ENCODE measurements at regions not wholly inside any gene's neighbourhood (a gene's known extent, or its start where the extent isn't known, plus 50 kb on each side); places are given as distances from the start of the nearest gene placed in this dataset.
"Not testable (repeated sequence)": the region's sequence is repeated elsewhere in the genome, so short reads cannot be mapped to it uniquely, and the experiment has no call there.

- Histone ChIP-seq H3K27me3 (no peaks in the 10 kb centered on the region), H3K36me3 (no peaks in the 10 kb centered on the region), H3K9me3 (no peaks in the 10 kb centered on the region), H3K27ac (no peak overlapping the region), H3K4me3 (no peak overlapping the region), H3K4me1 (no peaks in the 10 kb centered on the region)
- intact Hi-C loops (cut with DNase I): no loop called here
- TF ChIP-seq, protein P1, sequence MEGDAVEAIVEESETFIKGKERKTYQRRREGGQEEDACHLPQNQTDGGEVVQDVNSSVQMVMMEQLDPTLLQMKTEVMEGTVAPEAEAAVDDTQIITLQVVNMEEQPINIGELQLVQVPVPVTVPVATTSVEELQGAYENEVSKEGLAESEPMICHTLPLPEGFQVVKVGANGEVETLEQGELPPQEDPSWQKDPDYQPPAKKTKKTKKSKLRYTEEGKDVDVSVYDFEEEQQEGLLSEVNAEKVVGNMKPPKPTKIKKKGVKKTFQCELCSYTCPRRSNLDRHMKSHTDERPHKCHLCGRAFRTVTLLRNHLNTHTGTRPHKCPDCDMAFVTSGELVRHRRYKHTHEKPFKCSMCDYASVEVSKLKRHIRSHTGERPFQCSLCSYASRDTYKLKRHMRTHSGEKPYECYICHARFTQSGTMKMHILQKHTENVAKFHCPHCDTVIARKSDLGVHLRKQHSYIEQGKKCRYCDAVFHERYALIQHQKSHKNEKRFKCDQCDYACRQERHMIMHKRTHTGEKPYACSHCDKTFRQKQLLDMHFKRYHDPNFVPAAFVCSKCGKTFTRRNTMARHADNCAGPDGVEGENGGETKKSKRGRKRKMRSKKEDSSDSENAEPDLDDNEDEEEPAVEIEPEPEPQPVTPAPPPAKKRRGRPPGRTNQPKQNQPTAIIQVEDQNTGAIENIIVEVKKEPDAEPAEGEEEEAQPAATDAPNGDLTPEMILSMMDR (IDR thresholded peaks at IDR 0.05): no peak
- TF ChIP-seq POLR2AphosphoS5 (IDR thresholded peaks at IDR 0.05; ENCODE audit: insufficient read depth in 1 of 2, low read depth in 1 of 2): no peak
- no peak for TF ChIP-seq POLR2A (IDR thresholded peaks at IDR 0.05)
- DNase-seq (ENCODE audit: extremely low spot score in 2 of 2): no peak
These were observed 699.0 kb upstream of the LUZP2 start for GRCh38 chr11:23797624-23798419.

- H3K27me3 ChIP-seq; H3K36me3 ChIP-seq; DNase-seq (ENCODE audit: extremely low spot score in 2 of 2); intact Hi-C loops (cut with DNase I); H3K9me3 ChIP-seq; H3K27ac ChIP-seq; H3K4me3 ChIP-seq; H3K4me1 ChIP-seq: not testable (repeated sequence)
These were observed 662.5 kb upstream of the LUZP2 start for GRCh38 chr11:23834306-23834705.

- intact Hi-C loops (cut with DNase I): no loop called here
- Histone ChIP-seq H3K27me3 (no peaks in the 10 kb centered on the region), H3K36me3 (no peaks in the 10 kb centered on the region), H3K4me3 (no peak overlapping the region), H3K9me3 (no peaks in the 10 kb centered on the region), H3K4me1 (no peaks in the 10 kb centered on the region), H3K27ac (no peak overlapping the region)
- TF ChIP-seq POLR2AphosphoS5 (IDR thresholded peaks at IDR 0.05; ENCODE audit: insufficient read depth in 1 of 2, low read depth in 1 of 2): no peak
- TF ChIP-seq POLR2A (IDR thresholded peaks at IDR 0.05): no peak
- TF ChIP-seq, protein P1 (IDR thresholded peaks at IDR 0.05): no peak
- no peak for DNase-seq (ENCODE audit: extremely low spot score in 2 of 2)
These were observed 659.9 kb upstream of the LUZP2 start for GRCh38 chr11:23836981-23837380.

DNA sequence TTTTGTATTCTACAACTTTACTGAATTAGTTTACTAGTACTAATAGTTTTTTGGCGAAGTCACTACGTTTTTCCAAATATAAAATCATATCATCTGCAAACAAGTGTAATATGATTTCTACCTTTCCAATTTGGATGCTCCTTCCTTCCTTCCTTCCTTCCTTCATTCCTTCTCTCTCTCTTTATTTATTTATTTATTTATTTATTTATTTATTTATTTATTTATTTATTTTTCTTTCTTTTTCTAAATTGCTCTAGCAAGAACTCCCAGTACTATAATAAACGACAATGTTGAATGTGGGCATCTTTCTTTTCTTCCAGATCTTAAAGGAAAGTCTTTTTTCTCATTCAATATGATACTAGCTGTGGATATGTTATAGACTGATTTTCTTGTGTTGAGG lies 656.0 kb upstream of the LUZP2 start:
- Histone ChIP-seq H3K4me1 (no peaks in the 10 kb centered on the region), H3K27ac (no peak overlapping the region), H3K9me3 (no peaks in the 10 kb centered on the region), H3K36me3 (no peaks in the 10 kb centered on the region), H3K4me3 (no peak overlapping the region), H3K27me3 (no peaks in the 10 kb centered on the region)
- no peak for DNase-seq (ENCODE audit: extremely low spot score in 2 of 2)
- no peak for TF ChIP-seq POLR2A (IDR thresholded peaks at IDR 0.05)
- intact Hi-C loops (cut with DNase I): no loop called here

- no peaks in the 10 kb centered on the region for H3K27me3 ChIP-seq
- no peak overlapping the region for H3K4me3 ChIP-seq
- no peaks in the 10 kb centered on the region for H3K36me3 ChIP-seq
- no peak overlapping the region for H3K27ac ChIP-seq
- no peaks in the 10 kb centered on the region for H3K9me3 ChIP-seq
- intact Hi-C loops (cut with DNase I): no loop called here
- no peak for DNase-seq (ENCODE audit: extremely low spot score in 2 of 2)
- no peaks in the 10 kb centered on the region for H3K4me1 ChIP-seq
- no peak for TF ChIP-seq POLR2AphosphoS5 (IDR thresholded peaks at IDR 0.05; ENCODE audit: insufficient read depth in 1 of 2, low read depth in 1 of 2)
- TF ChIP-seq, protein P1 (IDR thresholded peaks at IDR 0.05): no peak
- no peak for TF ChIP-seq POLR2A (IDR thresholded peaks at IDR 0.05)
These were observed 649.9 kb upstream of the LUZP2 start for GRCh38 chr11:23846902-23847422.

GRCh38 chr11:23851216-23851615 lies 645.6 kb upstream of the LUZP2 start:
- Histone ChIP-seq H3K27ac (no peak overlapping the region), H3K36me3 (no peaks in the 10 kb centered on the region), H3K9me3 (no peaks in the 10 kb centered on the region), H3K4me1 (no peaks in the 10 kb centered on the region), H3K4me3 (no peak overlapping the region), H3K27me3 (no peaks in the 10 kb centered on the region)
- no peak for DNase-seq (ENCODE audit: extremely low spot score in 2 of 2)
- no peak for TF ChIP-seq POLR2A (IDR thresholded peaks at IDR 0.05)
- no peak for TF ChIP-seq POLR2AphosphoS5 (IDR thresholded peaks at IDR 0.05; ENCODE audit: insufficient read depth in 1 of 2, low read depth in 1 of 2)
- TF ChIP-seq, protein P1 (IDR thresholded peaks at IDR 0.05): no peak
- intact Hi-C loops (cut with DNase I): no loop called here
